LoVo (cell line): ENCODE measurements at regions not wholly inside any gene's neighbourhood (a gene's known extent, or its start where the extent isn't known, plus 50 kb on each side); places are given as distances from the start of the nearest gene placed in this dataset.

Experiments used
- DNase-seq: peaks from one replicate; pipeline ENCODE4 v3.0.0-alpha.2; 2016; ENCODE audit warnings: low spot score

- no peak for DNase-seq
These were observed 708.6 kb upstream of the MARCKS start for GRCh38 chr6:113148566-113148965.

- no peak for DNase-seq
These were observed 707.6 kb upstream of the MARCKS start for GRCh38 chr6:113149511-113149910.

GRCh38 chr6:113160306-113161017 lies 696.7 kb upstream of the MARCKS start:
- no peak for DNase-seq

- no peak for DNase-seq
These were observed 696.2 kb upstream of the MARCKS start for GRCh38 chr6:113161018-113161315.

- DNase-seq = no peak
These were observed 694.4 kb upstream of the MARCKS start for GRCh38 chr6:113162739-113163138.

- no peak for DNase-seq
These were observed 689.1 kb upstream of the MARCKS start for GRCh38 chr6:113168057-113168456.

- DNase-seq = no peak
These were observed 687.7 kb upstream of the MARCKS start for GRCh38 chr6:113169484-113169883.

GRCh38 chr6:113170454-113170853 lies 686.7 kb upstream of the MARCKS start:
- no peak for DNase-seq

GRCh38 chr6:113171882-113172281 lies 685.3 kb upstream of the MARCKS start:
- DNase-seq = no peak

GRCh38 chr6:113172531-113172966 lies 684.6 kb upstream of the MARCKS start:
- no peak for DNase-seq

GRCh38 chr6:113178349-113178748 lies 678.8 kb upstream of the MARCKS start:
- no peak for DNase-seq

- no peak for DNase-seq
These were observed 676.0 kb upstream of the MARCKS start for GRCh38 chr6:113181164-113181563.

GRCh38 chr6:113182370-113183141 lies 674.6 kb upstream of the MARCKS start:
- DNase-seq = peak; percentile 10

- DNase-seq = no peak
These were observed 672.9 kb upstream of the MARCKS start for GRCh38 chr6:113184291-113184690.

GRCh38 chr6:113184736-113185135 lies 672.4 kb upstream of the MARCKS start:
- DNase-seq = no peak

- no peak for DNase-seq
These were observed 671.8 kb upstream of the MARCKS start for GRCh38 chr6:113185299-113185698.

GRCh38 chr6:113187661-113188060 lies 669.5 kb upstream of the MARCKS start:
- no peak for DNase-seq

- no peak for DNase-seq
These were observed 668.2 kb upstream of the MARCKS start for GRCh38 chr6:113188962-113189361.

GRCh38 chr6:113190170-113190569 lies 667.0 kb upstream of the MARCKS start:
- DNase-seq = no peak

GRCh38 chr6:113194090-113194489 lies 663.1 kb upstream of the MARCKS start:
- no peak for DNase-seq

- DNase-seq = no peak
These were observed 654.1 kb upstream of the MARCKS start for GRCh38 chr6:113202852-113203714.

- no peak for DNase-seq
These were observed 653.4 kb upstream of the MARCKS start for GRCh38 chr6:113203715-113204110.

GRCh38 chr6:113205553-113205952 lies 651.6 kb upstream of the MARCKS start:
- no peak for DNase-seq
